ENCODE measurements at regions not wholly inside any gene's neighbourhood (a gene's known extent, or its start where the extent isn't known, plus 50 kb on each side); places are given as distances from the start of the nearest gene placed in this dataset.

GRCh38 chr3:44056446-44057240 is 185.0 kb upstream of the TOPAZ1 start:
- Histone ChIP-seq H3K27ac (ENCODE audit: low read depth in 1 of 2, low read length in 1 of 2) (no peak overlapping the region), H3K4me1 (ENCODE audit: control insufficient read depth in 5 of 5, insufficient read depth in 5 of 5, low read length in 5 of 5) (peaks cover 0 to 7% (median 0%) of the 10 kb centered on the region in 5 donors), H3K9me3 (ENCODE audit: control insufficient read depth in 4 of 4, insufficient read depth in 3 of 4, low read length in 3 of 4) (no peaks in the 10 kb centered on the region), H3K27me3 (ENCODE audit: control insufficient read depth in 3 of 3, insufficient read depth in 3 of 3, low read length in 2 of 3) (peaks cover 0 to 20% (median 8%) of the 10 kb centered on the region in 3 donors), H3K36me3 (ENCODE audit: control insufficient read depth in 4 of 4, insufficient read depth in 4 of 4, low read length in 4 of 4) (no peaks in the 10 kb centered on the region), H3K4me3 (no peak overlapping the region), H3K9ac (ENCODE audit: insufficient read depth in 1 of 2, low read length in 2 of 2) (no peak overlapping the region)
- ATAC-seq (ENCODE audit: insufficient read depth, low FRiP score) (no peak), DNase-seq (no peak)
- TF ChIP-seq, protein P1, sequence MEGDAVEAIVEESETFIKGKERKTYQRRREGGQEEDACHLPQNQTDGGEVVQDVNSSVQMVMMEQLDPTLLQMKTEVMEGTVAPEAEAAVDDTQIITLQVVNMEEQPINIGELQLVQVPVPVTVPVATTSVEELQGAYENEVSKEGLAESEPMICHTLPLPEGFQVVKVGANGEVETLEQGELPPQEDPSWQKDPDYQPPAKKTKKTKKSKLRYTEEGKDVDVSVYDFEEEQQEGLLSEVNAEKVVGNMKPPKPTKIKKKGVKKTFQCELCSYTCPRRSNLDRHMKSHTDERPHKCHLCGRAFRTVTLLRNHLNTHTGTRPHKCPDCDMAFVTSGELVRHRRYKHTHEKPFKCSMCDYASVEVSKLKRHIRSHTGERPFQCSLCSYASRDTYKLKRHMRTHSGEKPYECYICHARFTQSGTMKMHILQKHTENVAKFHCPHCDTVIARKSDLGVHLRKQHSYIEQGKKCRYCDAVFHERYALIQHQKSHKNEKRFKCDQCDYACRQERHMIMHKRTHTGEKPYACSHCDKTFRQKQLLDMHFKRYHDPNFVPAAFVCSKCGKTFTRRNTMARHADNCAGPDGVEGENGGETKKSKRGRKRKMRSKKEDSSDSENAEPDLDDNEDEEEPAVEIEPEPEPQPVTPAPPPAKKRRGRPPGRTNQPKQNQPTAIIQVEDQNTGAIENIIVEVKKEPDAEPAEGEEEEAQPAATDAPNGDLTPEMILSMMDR (IDR thresholded peaks at IDR 0.05; ENCODE audit: control extremely low read depth, extremely low read depth), result no peak
- WGBS, 2 donors, result 89 to 92% methylated on average over 10 of the region's 10 CpGs

GRCh38 chr3:44058022-44058867 is 183.4 kb upstream of the TOPAZ1 start:
- DNase-seq (no peak), ATAC-seq (ENCODE audit: insufficient read depth, low FRiP score) (peak; percentile 53)
- Histone ChIP-seq H3K9me3 (ENCODE audit: control insufficient read depth in 4 of 4, insufficient read depth in 3 of 4, low read length in 3 of 4) (no peaks in the 10 kb centered on the region), H3K9ac (ENCODE audit: insufficient read depth in 1 of 2, low read length in 2 of 2) (no peak overlapping the region), H3K27ac (ENCODE audit: low read depth in 1 of 2, low read length in 1 of 2) (no peak overlapping the region), H3K27me3 (ENCODE audit: control insufficient read depth in 3 of 3, insufficient read depth in 3 of 3, low read length in 2 of 3) (peaks cover 0 to 20% (median 8%) of the 10 kb centered on the region in 3 donors), H3K36me3 (ENCODE audit: control insufficient read depth in 4 of 4, insufficient read depth in 4 of 4, low read length in 4 of 4) (no peaks in the 10 kb centered on the region), H3K4me3 (no peak overlapping the region), H3K4me1 (ENCODE audit: control insufficient read depth in 5 of 5, insufficient read depth in 5 of 5, low read length in 5 of 5) (peaks cover 0 to 7% (median 0%) of the 10 kb centered on the region in 5 donors)
- TF ChIP-seq, protein P1 (IDR thresholded peaks at IDR 0.05; ENCODE audit: control extremely low read depth, extremely low read depth), result no peak
- WGBS, 2 donors, result 25 to 42% methylated on average over 15 of the region's 15 CpGs

- Histone ChIP-seq H3K4me3 (no peak overlapping the region), H3K9ac (ENCODE audit: insufficient read depth in 1 of 2, low read length in 2 of 2) (no peak overlapping the region), H3K4me1 (ENCODE audit: control insufficient read depth in 5 of 5, insufficient read depth in 5 of 5, low read length in 5 of 5) (peaks cover 0 to 7% (median 0%) of the 10 kb centered on the region in 5 donors), H3K36me3 (ENCODE audit: control insufficient read depth in 4 of 4, insufficient read depth in 4 of 4, low read length in 4 of 4) (no peaks in the 10 kb centered on the region), H3K27me3 (ENCODE audit: control insufficient read depth in 3 of 3, insufficient read depth in 3 of 3, low read length in 2 of 3) (peaks cover 0 to 21% (median 8%) of the 10 kb centered on the region in 3 donors), H3K27ac (ENCODE audit: low read depth in 1 of 2, low read length in 1 of 2) (no peak overlapping the region), H3K9me3 (ENCODE audit: control insufficient read depth in 4 of 4, insufficient read depth in 3 of 4, low read length in 3 of 4) (no peaks in the 10 kb centered on the region)
- 41 to 65% methylated on average over 5 of the region's 5 CpGs for WGBS, 2 donors
- ATAC-seq (ENCODE audit: insufficient read depth, low FRiP score), result no peak
- DNase-seq, result no peak
- TF ChIP-seq, protein P1 (IDR thresholded peaks at IDR 0.05; ENCODE audit: control extremely low read depth, extremely low read depth), result no peak
These were observed 182.8 kb upstream of the TOPAZ1 start for GRCh38 chr3:44058868-44059203.

Data from lung (tissue), 11 donors.